K562 (cell line): ENCODE measurements at regions not wholly inside any gene's neighbourhood (a gene's known extent, or its start where the extent isn't known, plus 50 kb on each side); places are given as distances from the start of the nearest gene placed in this dataset.

Experiments used
- CBX2 ChIP-seq: fragments of 200-600 bp; sonication (generic); IDR thresholded peaks from one replicate; pipeline ENCODE4 v1.6.1; 2012; ENCODE audit warnings: mild to moderate bottlenecking, low read length, inconsistent platforms; ENCODE audit not compliant: insufficient read depth, poor library complexity, severe bottlenecking
- HDAC1 ChIP-seq, 2 experiments: fragments of 450-650 bp; IDR thresholded peaks; 2 replicates each; pipeline ENCODE4 v1.6.1; 2016 to 2017; ENCODE audit warnings: inconsistent platforms in 1 of 2, mild to moderate bottlenecking in 1 of 2, moderate library complexity in 1 of 2
- ILF3 ChIP-seq: fragments of 450-650 bp; IDR thresholded peaks from 2 replicates; pipeline ENCODE4 v1.6.1; 2018; ENCODE audit warnings: antibody characterized with exemption, mild to moderate bottlenecking, moderate library complexity, borderline replicate concordance
- THAP7 ChIP-seq: fragments of 250-450 bp; sonication (Bioruptor Pico); IDR thresholded peaks from 2 replicates; pipeline ENCODE4 v1.5.0; 2021
- ZNF318 ChIP-seq, 2 experiments: fragments of 450-650 bp; IDR thresholded peaks; 2 replicates each; pipeline ENCODE4 v1.6.1; 2016; ENCODE audit warnings: mild to moderate bottlenecking in 2 of 2, borderline replicate concordance in 1 of 2, low read depth in 1 of 2, moderate library complexity in 1 of 2
- ZNF592 ChIP-seq: fragments of 450-650 bp; IDR thresholded peaks from 2 replicates; pipeline ENCODE4 v1.6.1; 2017; ENCODE audit warnings: antibody characterized with exemption, mild to moderate bottlenecking
- ZNF79 ChIP-seq: fragments of 250-450 bp; sonication (Bioruptor Pico); IDR thresholded peaks from 2 replicates; pipeline ENCODE4 v1.4.0; 2020; ENCODE audit warnings: low read depth, mild to moderate bottlenecking, moderate library complexity
- TF ChIP-seq, protein P1 (sequence below): fragments of 250-450 bp; sonication (Bioruptor Pico); IDR thresholded peaks from 2 replicates; pipeline ENCODE4 v1.9.0; 2021; ENCODE audit warnings: mild to moderate bottlenecking

GRCh38 chr6:92564376-92564775 is 855.0 kb downstream of the EPHA7 start (continued):
- TF ChIP-seq ZNF318 (IDR thresholded peaks at IDR 0.05; ENCODE audit: borderline replicate concordance in 1 of 2, low read depth in 1 of 2) = no peak
- TF ChIP-seq ILF3 = no peak
- no peak for TF ChIP-seq CBX2
- no peak for TF ChIP-seq HDAC1 (IDR thresholded peaks at IDR 0.05)
- TF ChIP-seq ZNF592 = no peak
- TF ChIP-seq, protein P1, sequence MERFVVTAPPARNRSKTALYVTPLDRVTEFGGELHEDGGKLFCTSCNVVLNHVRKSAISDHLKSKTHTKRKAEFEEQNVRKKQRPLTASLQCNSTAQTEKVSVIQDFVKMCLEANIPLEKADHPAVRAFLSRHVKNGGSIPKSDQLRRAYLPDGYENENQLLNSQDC (CRISPR knock-in tag) = no peak
- no peak for TF ChIP-seq THAP7 (CRISPR knock-in tag)
- no peak for TF ChIP-seq ZNF79 (CRISPR knock-in tag)
